ENCODE measurements at regions not wholly inside any gene's neighbourhood (a gene's known extent, or its start where the extent isn't known, plus 50 kb on each side); places are given as distances from the start of the nearest gene placed in this dataset.

DNA sequence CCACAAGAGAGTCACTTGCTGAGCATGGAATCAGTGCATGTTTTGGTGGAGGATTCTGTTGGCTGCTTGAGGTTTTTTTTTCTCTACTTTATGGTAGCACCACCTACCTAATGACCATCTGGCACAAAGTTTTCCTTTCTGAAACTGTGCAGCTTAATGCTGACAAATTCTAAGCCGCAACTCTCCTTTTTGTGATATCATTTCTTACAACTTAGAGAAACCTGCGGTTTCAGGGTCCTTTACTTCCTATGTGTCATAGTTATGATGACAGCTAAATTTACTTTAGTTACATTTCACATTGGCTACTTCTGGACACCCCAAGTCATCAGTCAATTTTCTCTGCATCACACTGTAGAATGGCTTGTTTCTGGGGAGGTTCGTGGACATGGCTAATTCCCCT is 115.4 kb upstream of the TMTC4 start:
- no peak overlapping the region for H3K4me3 ChIP-seq (ENCODE audit: low read depth, low read length, poor library complexity, severe bottlenecking)
- no peaks in the 10 kb centered on the region for H3K36me3 ChIP-seq (ENCODE audit: insufficient read depth, low read length)
- CTCF ChIA-PET (ENCODE audit: unreplicated experiment) = no interaction called here
- H3K79me2 ChIP-seq (ENCODE audit: insufficient read depth, low read depth, low read length) = no peaks in the 10 kb centered on the region
- H4K20me1 ChIP-seq (ENCODE audit: insufficient read depth, low read length) = no peaks in the 10 kb centered on the region
- H3K4me1 ChIP-seq (ENCODE audit: insufficient read depth, low read length, poor library complexity, severe bottlenecking) = no peaks in the 10 kb centered on the region
- no peaks in the 10 kb centered on the region for H3K9me3 ChIP-seq (ENCODE audit: low read length)
- no peak for DNase-seq (ENCODE audit: low spot score)
- POLR2A ChIA-PET = no interaction called here
- intact Hi-C loops (cut with micrococcal nuclease; ENCODE audit: unreplicated experiment) = no loop called here
- TF ChIP-seq, protein P1, sequence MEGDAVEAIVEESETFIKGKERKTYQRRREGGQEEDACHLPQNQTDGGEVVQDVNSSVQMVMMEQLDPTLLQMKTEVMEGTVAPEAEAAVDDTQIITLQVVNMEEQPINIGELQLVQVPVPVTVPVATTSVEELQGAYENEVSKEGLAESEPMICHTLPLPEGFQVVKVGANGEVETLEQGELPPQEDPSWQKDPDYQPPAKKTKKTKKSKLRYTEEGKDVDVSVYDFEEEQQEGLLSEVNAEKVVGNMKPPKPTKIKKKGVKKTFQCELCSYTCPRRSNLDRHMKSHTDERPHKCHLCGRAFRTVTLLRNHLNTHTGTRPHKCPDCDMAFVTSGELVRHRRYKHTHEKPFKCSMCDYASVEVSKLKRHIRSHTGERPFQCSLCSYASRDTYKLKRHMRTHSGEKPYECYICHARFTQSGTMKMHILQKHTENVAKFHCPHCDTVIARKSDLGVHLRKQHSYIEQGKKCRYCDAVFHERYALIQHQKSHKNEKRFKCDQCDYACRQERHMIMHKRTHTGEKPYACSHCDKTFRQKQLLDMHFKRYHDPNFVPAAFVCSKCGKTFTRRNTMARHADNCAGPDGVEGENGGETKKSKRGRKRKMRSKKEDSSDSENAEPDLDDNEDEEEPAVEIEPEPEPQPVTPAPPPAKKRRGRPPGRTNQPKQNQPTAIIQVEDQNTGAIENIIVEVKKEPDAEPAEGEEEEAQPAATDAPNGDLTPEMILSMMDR (conservative IDR thresholded peaks at IDR 0.05; ENCODE audit: low read length) = no peak
- no peak for TF ChIP-seq EZH2phosphoT487 (IDR thresholded peaks at IDR 0.05; ENCODE audit: borderline replicate concordance, low read depth, low read length)
- H3K27ac ChIP-seq (ENCODE audit: low read depth, low read length, poor library complexity, severe bottlenecking) = no peak overlapping the region
- H2AFZ ChIP-seq (ENCODE audit: low read length) = no peak overlapping the region
- no peaks in the 10 kb centered on the region for H3K9me2 ChIP-seq (ENCODE audit: insufficient read depth, low read length)
- H3K4me2 ChIP-seq (ENCODE audit: low read length) = no peak overlapping the region
- BruUV-seq (replicated peaks) = no TSS peak

DNA sequence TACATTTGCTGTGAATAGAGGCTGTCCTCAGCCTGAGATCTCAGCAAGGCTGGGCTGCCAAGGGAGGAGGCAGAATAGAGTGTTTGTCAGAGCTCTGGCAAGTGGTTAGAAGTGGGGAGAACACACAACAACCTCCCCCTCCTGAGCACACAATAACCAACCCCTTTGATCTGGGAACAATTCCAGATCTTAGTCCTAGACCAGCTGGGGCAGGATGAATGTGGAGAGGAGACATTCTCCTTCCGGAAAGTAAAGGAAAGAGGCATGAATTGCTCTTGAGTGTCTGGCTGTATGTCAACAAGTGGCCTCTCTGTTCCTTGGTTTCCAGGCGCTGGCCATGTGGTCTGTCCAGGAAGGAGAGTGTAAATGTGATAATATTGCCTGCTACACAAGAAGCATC is 114.9 kb upstream of the TMTC4 start:
- H3K4me2 ChIP-seq (ENCODE audit: low read length) = no peak overlapping the region
- POLR2A ChIA-PET = no interaction called here

DNA sequence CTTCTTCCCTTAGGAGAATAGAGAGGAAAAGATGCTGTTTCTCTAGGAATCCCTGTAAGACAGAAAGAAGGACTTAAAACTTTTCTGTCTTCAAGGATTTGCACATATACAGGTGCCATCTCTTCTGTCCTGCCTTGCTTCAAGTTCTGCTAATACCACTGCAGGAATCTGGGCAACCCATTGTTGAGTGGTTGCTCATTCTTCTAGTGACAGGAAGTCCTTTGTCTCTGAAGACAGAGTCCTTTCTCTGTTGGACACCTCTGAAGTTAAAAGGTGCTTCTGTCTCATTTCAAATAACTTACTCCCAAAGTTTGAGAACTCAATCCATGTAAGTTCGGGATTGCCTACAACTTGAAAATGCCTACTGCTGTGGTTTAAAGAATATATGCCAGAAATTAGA is 114.4 kb upstream of the TMTC4 start:
- BruUV-seq (replicated peaks) = no TSS peak
- Histone ChIP-seq H3K4me2 (ENCODE audit: low read length) (no peak overlapping the region), H3K36me3 (ENCODE audit: insufficient read depth, low read length) (no peaks in the 10 kb centered on the region), H3K79me2 (ENCODE audit: insufficient read depth, low read depth, low read length) (no peaks in the 10 kb centered on the region), H4K20me1 (ENCODE audit: insufficient read depth, low read length) (no peaks in the 10 kb centered on the region), H3K9me3 (ENCODE audit: low read length) (no peaks in the 10 kb centered on the region), H2AFZ (ENCODE audit: low read length) (no peak overlapping the region), H3K9me2 (ENCODE audit: insufficient read depth, low read length) (no peaks in the 10 kb centered on the region), H3K4me3 (ENCODE audit: low read depth, low read length, poor library complexity, severe bottlenecking) (no peak overlapping the region), H3K4me1 (ENCODE audit: insufficient read depth, low read length, poor library complexity, severe bottlenecking) (no peaks in the 10 kb centered on the region), H3K27ac (ENCODE audit: low read depth, low read length, poor library complexity, severe bottlenecking) (no peak overlapping the region)
- ChIA-PET CTCF (ENCODE audit: unreplicated experiment) (no interaction called here), POLR2A (no interaction called here)
- DNase-seq (ENCODE audit: low spot score) = no peak
- TF ChIP-seq, protein P1 (conservative IDR thresholded peaks at IDR 0.05; ENCODE audit: low read length) = no peak
- TF ChIP-seq EZH2phosphoT487 (IDR thresholded peaks at IDR 0.05; ENCODE audit: borderline replicate concordance, low read depth, low read length) = no peak
- intact Hi-C loops (cut with micrococcal nuclease; ENCODE audit: unreplicated experiment) = no loop called here

More for the DNA sequence above, 114.9 kb upstream of the TMTC4 start:
- no peaks in the 10 kb centered on the region for H3K9me2 ChIP-seq (ENCODE audit: insufficient read depth, low read length)
- H3K79me2 ChIP-seq (ENCODE audit: insufficient read depth, low read depth, low read length) = no peaks in the 10 kb centered on the region
- DNase-seq (ENCODE audit: low spot score) = no peak
- no peaks in the 10 kb centered on the region for H4K20me1 ChIP-seq (ENCODE audit: insufficient read depth, low read length)
- intact Hi-C loops (cut with micrococcal nuclease; ENCODE audit: unreplicated experiment) = no loop called here
- no TSS peak for BruUV-seq (replicated peaks)
- H3K36me3 ChIP-seq (ENCODE audit: insufficient read depth, low read length) = no peaks in the 10 kb centered on the region
- no peaks in the 10 kb centered on the region for H3K9me3 ChIP-seq (ENCODE audit: low read length)
- no peaks in the 10 kb centered on the region for H3K4me1 ChIP-seq (ENCODE audit: insufficient read depth, low read length, poor library complexity, severe bottlenecking)
- TF ChIP-seq, protein P1 (conservative IDR thresholded peaks at IDR 0.05; ENCODE audit: low read length) = no peak
- TF ChIP-seq EZH2phosphoT487 (IDR thresholded peaks at IDR 0.05; ENCODE audit: borderline replicate concordance, low read depth, low read length) = no peak
- no peak overlapping the region for H2AFZ ChIP-seq (ENCODE audit: low read length)
- CTCF ChIA-PET (ENCODE audit: unreplicated experiment) = no interaction called here
- H3K27ac ChIP-seq (ENCODE audit: low read depth, low read length, poor library complexity, severe bottlenecking) = no peak overlapping the region
- H3K4me3 ChIP-seq (ENCODE audit: low read depth, low read length, poor library complexity, severe bottlenecking) = no peak overlapping the region

Measured in OCI-LY7 (cell line).